Retinal pigment epithelial cell (primary cell): ENCODE measurements at regions not wholly inside any gene's neighbourhood (a gene's known extent, or its start where the extent isn't known, plus 50 kb on each side); places are given as distances from the start of the nearest gene placed in this dataset.

ENCODE experiments used
- DNase-seq: peaks from one replicate; pipeline ENCODE4 v3.0.0-alpha.2; 2010; ENCODE audit warnings: low read depth
- H3K4me3 ChIP-seq: 2 replicates; pipeline ENCODE4 v1.5.1; 2011; ENCODE audit warnings: mild to moderate bottlenecking, low read length, control low read depth, moderate library complexity
- TF ChIP-seq, protein P1 (sequence below): conservative IDR thresholded peaks from 2 replicates; pipeline ENCODE4 v1.5.1; 2011; ENCODE audit warnings: low read depth, low read length, control low read depth, inconsistent platforms

DNA sequence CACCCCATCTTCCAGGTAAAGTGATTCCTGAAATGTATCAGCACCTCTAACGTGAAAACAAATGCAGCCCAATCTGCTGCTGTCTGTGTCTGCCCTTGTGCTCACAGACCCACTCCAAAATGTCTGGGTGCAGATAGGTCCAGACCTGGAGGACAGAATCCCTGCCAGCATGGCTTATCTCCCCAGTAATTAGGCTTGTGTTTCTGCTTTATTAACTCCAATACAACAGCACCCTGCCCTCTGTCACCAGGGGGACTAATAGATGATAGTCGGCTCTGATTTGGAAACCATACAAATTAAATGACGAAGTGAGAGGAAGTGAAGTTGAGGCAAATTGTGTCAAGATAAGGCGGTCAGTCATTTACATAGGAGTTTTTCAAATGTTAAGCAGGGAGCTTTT, 608.3 kb upstream of the SALL1 start:
- no peak overlapping the region for H3K4me3 ChIP-seq
- TF ChIP-seq, protein P1, sequence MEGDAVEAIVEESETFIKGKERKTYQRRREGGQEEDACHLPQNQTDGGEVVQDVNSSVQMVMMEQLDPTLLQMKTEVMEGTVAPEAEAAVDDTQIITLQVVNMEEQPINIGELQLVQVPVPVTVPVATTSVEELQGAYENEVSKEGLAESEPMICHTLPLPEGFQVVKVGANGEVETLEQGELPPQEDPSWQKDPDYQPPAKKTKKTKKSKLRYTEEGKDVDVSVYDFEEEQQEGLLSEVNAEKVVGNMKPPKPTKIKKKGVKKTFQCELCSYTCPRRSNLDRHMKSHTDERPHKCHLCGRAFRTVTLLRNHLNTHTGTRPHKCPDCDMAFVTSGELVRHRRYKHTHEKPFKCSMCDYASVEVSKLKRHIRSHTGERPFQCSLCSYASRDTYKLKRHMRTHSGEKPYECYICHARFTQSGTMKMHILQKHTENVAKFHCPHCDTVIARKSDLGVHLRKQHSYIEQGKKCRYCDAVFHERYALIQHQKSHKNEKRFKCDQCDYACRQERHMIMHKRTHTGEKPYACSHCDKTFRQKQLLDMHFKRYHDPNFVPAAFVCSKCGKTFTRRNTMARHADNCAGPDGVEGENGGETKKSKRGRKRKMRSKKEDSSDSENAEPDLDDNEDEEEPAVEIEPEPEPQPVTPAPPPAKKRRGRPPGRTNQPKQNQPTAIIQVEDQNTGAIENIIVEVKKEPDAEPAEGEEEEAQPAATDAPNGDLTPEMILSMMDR: no peak
- no peak for DNase-seq

GRCh38 chr16:51757921-51758479, 606.9 kb upstream of the SALL1 start:
- H3K4me3 ChIP-seq: no peak overlapping the region
- TF ChIP-seq, protein P1: no peak
- DNase-seq: no peak

GRCh38 chr16:51757505-51757904, 606.4 kb upstream of the SALL1 start:
- H3K4me3 ChIP-seq: no peak overlapping the region
- DNase-seq: no peak
- TF ChIP-seq, protein P1: no peak

GRCh38 chr16:51757124-51757470, 606.0 kb upstream of the SALL1 start:
- TF ChIP-seq, protein P1: no peak
- no peak overlapping the region for H3K4me3 ChIP-seq

GRCh38 chr16:51756447-51757123, 605.5 kb upstream of the SALL1 start:
- DNase-seq: no peak
- no peak overlapping the region for H3K4me3 ChIP-seq
- TF ChIP-seq, protein P1: no peak

More at GRCh38 chr16:51757124-51757470, 606.0 kb upstream of the SALL1 start:
- DNase-seq: no peak

DNA sequence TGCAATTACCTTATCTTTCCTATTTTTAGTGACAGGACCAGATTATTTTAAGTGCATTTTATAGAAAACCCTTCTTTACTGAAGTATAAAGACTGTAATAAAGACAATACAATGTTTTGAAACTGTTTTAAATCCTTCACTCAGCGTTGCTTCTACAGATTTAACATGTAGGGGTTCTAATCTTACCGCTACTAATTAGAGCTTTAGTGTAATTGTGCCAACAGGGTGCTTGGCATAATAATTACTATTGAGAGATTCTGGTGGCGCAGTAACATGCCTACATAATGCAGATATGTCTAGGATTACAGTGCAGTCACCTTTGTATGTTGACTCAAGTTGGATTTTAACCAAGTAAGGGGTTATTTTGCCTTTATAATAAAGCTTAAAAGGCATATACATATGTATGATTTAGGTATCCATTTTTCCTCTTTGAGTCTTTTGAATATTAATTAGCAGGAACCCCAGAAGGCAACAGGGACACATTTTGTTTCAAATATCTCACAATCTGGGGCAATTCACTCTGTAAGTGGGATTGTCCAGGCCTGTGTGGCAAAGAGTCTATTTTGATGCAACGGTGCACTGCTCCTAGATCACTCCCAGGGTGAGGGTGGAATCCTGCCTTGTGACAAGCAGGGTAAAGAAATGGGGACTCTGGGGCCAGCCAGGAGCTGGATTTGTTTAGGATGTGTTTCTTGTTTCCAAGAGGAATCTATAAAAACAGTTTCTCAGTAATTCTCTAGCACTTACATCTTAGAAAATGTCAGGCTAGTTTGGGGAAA, 604.7 kb upstream of the SALL1 start:
- TF ChIP-seq, protein P1: no peak

More for the DNA sequence above, 604.7 kb upstream of the SALL1 start:
- H3K4me3 ChIP-seq: no peak overlapping the region
- no peak for DNase-seq
